ENCODE measurements at regions not wholly inside any gene's neighbourhood (a gene's known extent, or its start where the extent isn't known, plus 50 kb on each side); places are given as distances from the start of the nearest gene placed in this dataset.

- dilution Hi-C loops (cut with MboI; ENCODE audit: extremely low pct_ligation_motif_present, low sequenced_read_pairs): no loop called here
- intact Hi-C loops (cut with micrococcal nuclease): no loop called here
- H2AFZ ChIP-seq (ENCODE audit: low read depth, low read length): no peak overlapping the region
- peaks cover 2% of the 10 kb centered on the region for H3K9me3 ChIP-seq (replicated peaks; ENCODE audit: control insufficient read depth, insufficient read depth, low read length)
- H3K9me1 ChIP-seq (replicated peaks; ENCODE audit: control insufficient read depth, extremely low read depth, insufficient read depth, low read length): no peaks in the 10 kb centered on the region
- FAIRE-seq (no peak), DNase-seq (ENCODE audit: low read depth, low spot score) (no peak)
- no TSS peak for BruUV-seq (replicated peaks)
- H3K27ac ChIP-seq (ENCODE audit: insufficient read depth, low read depth, low read length): no peak overlapping the region
- no peak for TF ChIP-seq POLR2AphosphoS5 (IDR thresholded peaks at IDR 0.05; ENCODE audit: insufficient read depth, low read depth, low read length)
- TF ChIP-seq MAX (IDR thresholded peaks at IDR 0.05; ENCODE audit: insufficient read depth, insufficient read length): no peak
- no peak for TF ChIP-seq CTCF (IDR thresholded peaks at IDR 0.05; ENCODE audit: extremely low read depth in 1 of 2, insufficient read depth in 1 of 2, low read depth in 1 of 2, low read length in 2 of 2)
- no peak for TF ChIP-seq EZH2 (IDR thresholded peaks at IDR 0.05; ENCODE audit: borderline replicate concordance, low read depth, low read length, severe bottlenecking)
- no peak for TF ChIP-seq JUN (IDR thresholded peaks at IDR 0.05; ENCODE audit: borderline replicate concordance, insufficient read depth, insufficient read length, low read depth)
- TF ChIP-seq GATA2 (IDR thresholded peaks at IDR 0.05; ENCODE audit: insufficient read depth, insufficient read length, low read depth, low read length): no peak
- no peak for TF ChIP-seq MYC (IDR thresholded peaks at IDR 0.05; ENCODE audit: low read depth, low read length)
- TF ChIP-seq POLR2A (IDR thresholded peaks at IDR 0.05; ENCODE audit: low read depth, low read length): no peak
- TF ChIP-seq FOS (IDR thresholded peaks at IDR 0.05; ENCODE audit: borderline replicate concordance, insufficient read depth, low read length): no peak
- no peak overlapping the region for H3K4me3 ChIP-seq (replicated peaks in 1 of 3; ENCODE audit: insufficient read depth in 1 of 3, low read depth in 1 of 3, low read length in 3 of 3)
- no peaks in the 10 kb centered on the region for H4K20me1 ChIP-seq (replicated peaks; ENCODE audit: control insufficient read depth, extremely low read depth, insufficient read depth, low read length)
- H3K4me1 ChIP-seq (ENCODE audit: control insufficient read depth, extremely low read depth, insufficient read depth, low read length): no peaks in the 10 kb centered on the region
- no peak overlapping the region for H3K9ac ChIP-seq (replicated peaks; ENCODE audit: extremely low read depth, insufficient read depth, low read length)
- ChIA-PET POLR2A (no interaction called here), CTCF (no interaction called here)
- H3K4me2 ChIP-seq (ENCODE audit: insufficient read depth, low read length): no peak overlapping the region
- no peaks in the 10 kb centered on the region for H3K79me2 ChIP-seq (ENCODE audit: control insufficient read depth, insufficient read depth, low read length)
- no peaks in the 10 kb centered on the region for H3K36me3 ChIP-seq (ENCODE audit: control insufficient read depth in 2 of 2, extremely low read depth in 1 of 2, insufficient read depth in 2 of 2, low read length in 2 of 2)
- H3K27me3 ChIP-seq (ENCODE audit: control insufficient read depth in 2 of 2, insufficient read depth in 2 of 2, low read length in 2 of 2): no peaks in the 10 kb centered on the region
Observed at GRCh38 chr6:103268335-103268734, 1591.4 kb downstream of the HACE1 start.

Measured in endothelial cell of umbilical vein (primary cell).